Gastroesophageal sphincter (tissue), 4 donors: ENCODE measurements at regions not wholly inside any gene's neighbourhood (a gene's known extent, or its start where the extent isn't known, plus 50 kb on each side); places are given as distances from the start of the nearest gene placed in this dataset.
A peak's percentile ranks its signal among the peaks of the same experiment; 100 is the strongest.

Experiments
- ATAC-seq: fragments of 150-250 bp; one replicate; pipeline ENCODE4 v1.9.1; 2016; ENCODE audit warnings: mild to moderate bottlenecking, moderate library complexity
- H3K27ac ChIP-seq, 4 donors: fragments of 200-600 bp; sonication (generic) in 3 of 4; 1 replicate in 3 of 4; 2 replicates in 1 of 4; pipeline ENCODE4 v1.5.1; 2016 to 2019
- H3K27me3 ChIP-seq: fragments of 200-600 bp; sonication (generic); one replicate; pipeline ENCODE4 v1.5.1; 2019
- H3K36me3 ChIP-seq, 2 donors: fragments of 200-600 bp; sonication (generic); one replicate each; pipeline ENCODE4 v1.5.1; 2019; ENCODE audit warnings: control low read depth in 1 of 2
- H3K4me1 ChIP-seq, 3 donors: fragments of 200-600 bp; sonication (generic); 1 replicate in 2 of 3; 2 replicates in 1 of 3; pipeline ENCODE4 v1.5.1; 2016 to 2019; ENCODE audit warnings: control low read depth in 2 of 3
- H3K4me3 ChIP-seq, 2 donors: fragments of 200-600 bp; sonication (generic); one replicate each; pipeline ENCODE4 v1.5.1; 2019; ENCODE audit warnings: mild to moderate bottlenecking in 1 of 2, moderate library complexity in 1 of 2
- H3K9me3 ChIP-seq, 3 donors: fragments of 200-600 bp; sonication (generic); one replicate each; pipeline ENCODE4 v1.5.1; 2017 to 2019; ENCODE audit warnings: control low read depth in 2 of 3
- EP300 ChIP-seq: sonication (generic); formaldehyde crosslinking; IDR thresholded peaks from one replicate; pipeline ENCODE4 v1.6.1; 2017; ENCODE audit warnings: antibody characterized with exemption, mild to moderate bottlenecking
- POLR2A ChIP-seq, 2 donors: fragments of 450-650 bp; IDR thresholded peaks; one replicate each; pipeline ENCODE4 v1.6.1; 2017; ENCODE audit warnings: antibody characterized with exemption in 2 of 2, mild to moderate bottlenecking in 2 of 2, moderate library complexity in 1 of 2
- POLR2AphosphoS5 ChIP-seq: sonication (generic); formaldehyde crosslinking; IDR thresholded peaks from one replicate; pipeline ENCODE4 v1.6.1; 2017; ENCODE audit warnings: antibody characterized with exemption
- WGBS, 2 donors: methylation state at CpG; one replicate each; pipeline ENCODE4 v1.1.5; 2018; ENCODE audit warnings: low coverage in 1 of 2; 5-methylcytosine and 5-hydroxymethylcytosine counted together
- TF ChIP-seq, protein P1 (sequence below), 4 experiments: fragments of 200-600 bp in 2 of 4; fragments of 450-650 bp in 2 of 4; sonication (generic) in 1 of 4; IDR thresholded peaks; one replicate each; pipeline ENCODE4 v1.5.1; 2017 to 2019; ENCODE audit warnings: antibody characterized with exemption in 4 of 4, mild to moderate bottlenecking in 2 of 4, moderate library complexity in 2 of 4

DNA sequence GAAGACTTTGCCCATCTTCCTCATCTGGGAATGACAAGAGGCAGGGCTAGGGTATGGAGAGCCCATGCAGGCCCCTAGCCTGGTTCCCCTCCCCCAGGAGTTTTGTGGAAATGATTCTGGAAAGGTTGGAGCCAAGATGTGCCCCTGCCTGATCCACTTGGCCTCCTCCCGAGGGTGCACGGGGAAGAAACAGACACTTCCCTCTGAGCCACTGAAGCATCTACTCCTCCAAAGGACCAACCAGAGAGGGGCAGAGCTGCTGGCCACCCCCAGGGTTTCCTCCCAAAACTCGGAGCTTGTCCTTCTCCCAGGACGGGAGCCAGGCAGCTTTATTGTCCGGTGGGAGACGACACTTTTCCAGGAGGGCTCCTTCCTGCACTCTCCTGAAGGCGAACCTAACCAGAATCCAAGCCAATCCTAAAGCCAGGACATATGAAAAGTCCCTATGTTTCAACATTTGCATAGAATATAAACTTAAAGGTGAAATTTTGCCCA, 149.2 kb upstream of the COPS8 start:
- WGBS, 2 donors, result 85 to 88% methylated on average over 5 of the region's 7 CpGs
- no peaks in the 10 kb centered on the region for H3K4me1 ChIP-seq
- no peaks in the 10 kb centered on the region for H3K9me3 ChIP-seq
- no peak for TF ChIP-seq POLR2A (IDR thresholded peaks at IDR 0.05)
- TF ChIP-seq, protein P1, sequence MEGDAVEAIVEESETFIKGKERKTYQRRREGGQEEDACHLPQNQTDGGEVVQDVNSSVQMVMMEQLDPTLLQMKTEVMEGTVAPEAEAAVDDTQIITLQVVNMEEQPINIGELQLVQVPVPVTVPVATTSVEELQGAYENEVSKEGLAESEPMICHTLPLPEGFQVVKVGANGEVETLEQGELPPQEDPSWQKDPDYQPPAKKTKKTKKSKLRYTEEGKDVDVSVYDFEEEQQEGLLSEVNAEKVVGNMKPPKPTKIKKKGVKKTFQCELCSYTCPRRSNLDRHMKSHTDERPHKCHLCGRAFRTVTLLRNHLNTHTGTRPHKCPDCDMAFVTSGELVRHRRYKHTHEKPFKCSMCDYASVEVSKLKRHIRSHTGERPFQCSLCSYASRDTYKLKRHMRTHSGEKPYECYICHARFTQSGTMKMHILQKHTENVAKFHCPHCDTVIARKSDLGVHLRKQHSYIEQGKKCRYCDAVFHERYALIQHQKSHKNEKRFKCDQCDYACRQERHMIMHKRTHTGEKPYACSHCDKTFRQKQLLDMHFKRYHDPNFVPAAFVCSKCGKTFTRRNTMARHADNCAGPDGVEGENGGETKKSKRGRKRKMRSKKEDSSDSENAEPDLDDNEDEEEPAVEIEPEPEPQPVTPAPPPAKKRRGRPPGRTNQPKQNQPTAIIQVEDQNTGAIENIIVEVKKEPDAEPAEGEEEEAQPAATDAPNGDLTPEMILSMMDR (IDR thresholded peaks at IDR 0.05), result no peak
- no peak for TF ChIP-seq EP300
- H3K4me3 ChIP-seq, result no peak overlapping the region
- H3K27me3 ChIP-seq, result peaks cover 18% of the 10 kb centered on the region
- ATAC-seq, result no peak
- H3K27ac ChIP-seq, result no peak overlapping the region
- H3K36me3 ChIP-seq, result no peaks in the 10 kb centered on the region

GRCh38 chr2:236938126-236938525, 147.6 kb upstream of the COPS8 start:
- Histone ChIP-seq H3K9me3 (no peaks in the 10 kb centered on the region), H3K36me3 (no peaks in the 10 kb centered on the region), H3K27me3 (peaks cover 18% of the 10 kb centered on the region), H3K27ac (no peak overlapping the region), H3K4me3 (no peak overlapping the region), H3K4me1 (no peaks in the 10 kb centered on the region)
- ATAC-seq, result peak; percentile 84
- 53% methylated on average over 3 of the region's 3 CpGs; no CpG with 5 or more reads in 1 of the 2 donors for WGBS, 2 donors
- TF ChIP-seq EP300, result no peak
- no peak for TF ChIP-seq POLR2A (IDR thresholded peaks at IDR 0.05)
- TF ChIP-seq POLR2AphosphoS5, result no peak
- TF ChIP-seq, protein P1 (IDR thresholded peaks at IDR 0.05), result no peak

DNA sequence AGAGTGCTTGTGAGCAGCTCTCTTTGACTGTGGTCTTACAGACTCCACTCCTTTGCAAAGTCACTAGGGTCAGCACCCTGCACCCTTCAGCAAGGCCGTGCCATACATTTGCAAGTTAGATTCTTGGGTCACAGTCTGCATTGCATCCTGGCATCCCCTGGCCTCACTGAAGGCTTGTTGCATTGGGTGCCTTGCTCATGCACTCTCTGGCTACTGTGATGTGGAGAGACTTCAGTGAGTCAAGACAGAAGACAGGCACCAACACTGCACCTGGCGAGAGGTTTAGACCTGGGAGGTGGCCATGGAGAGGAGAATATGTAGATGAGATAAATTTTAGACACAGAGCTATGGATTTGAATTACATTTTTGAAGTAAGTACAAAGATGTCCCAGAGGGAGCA, 146.4 kb upstream of the COPS8 start:
- Histone ChIP-seq H3K9me3 (no peaks in the 10 kb centered on the region), H3K4me1 (no peaks in the 10 kb centered on the region), H3K27ac (no peak overlapping the region), H3K36me3 (no peaks in the 10 kb centered on the region), H3K27me3 (peaks cover 22% of the 10 kb centered on the region), H3K4me3 (no peak overlapping the region)
- 80 to 93% methylated on average over 1 to 2 of the region's 2 CpGs for WGBS, 2 donors
- no peak for ATAC-seq
- TF ChIP-seq EP300 (no peak), POLR2AphosphoS5 (no peak), POLR2A (IDR thresholded peaks at IDR 0.05) (no peak)
- TF ChIP-seq, protein P1 (IDR thresholded peaks at IDR 0.05), result no peak

DNA sequence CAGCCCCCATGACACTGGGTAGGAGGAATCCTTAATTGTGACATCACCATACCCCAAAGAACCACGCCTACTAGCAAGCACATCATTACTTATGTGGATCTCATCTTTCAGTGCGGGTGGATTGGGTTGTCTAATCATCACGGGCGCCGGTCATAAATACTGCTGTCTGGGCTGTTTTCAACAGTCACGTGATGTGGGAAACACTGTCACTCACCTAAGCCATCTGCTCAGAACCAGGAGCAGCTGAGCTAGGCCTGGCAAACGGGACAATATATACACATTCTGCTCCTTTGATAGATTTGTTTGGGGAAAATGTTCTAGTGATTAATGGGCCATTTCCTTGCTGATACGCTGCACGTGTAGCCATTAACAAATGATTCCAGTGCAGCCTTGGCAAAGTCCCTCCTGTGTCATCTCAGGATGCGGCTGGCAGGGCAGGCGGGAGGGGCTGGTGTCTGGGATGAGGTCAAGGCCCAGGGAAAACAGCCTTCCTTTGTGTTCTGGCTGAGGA, 145.9 kb upstream of the COPS8 start:
- Histone ChIP-seq H3K4me1 (no peaks in the 10 kb centered on the region), H3K36me3 (no peaks in the 10 kb centered on the region), H3K27me3 (peaks cover 27% of the 10 kb centered on the region), H3K27ac (peak overlapping the region in 1 of 4 donors; percentile 37), H3K4me3 (no peak overlapping the region), H3K9me3 (no peaks in the 10 kb centered on the region)
- ATAC-seq, result no peak
- TF ChIP-seq, protein P1 (IDR thresholded peaks at IDR 0.05), result no peak
- TF ChIP-seq POLR2A (IDR thresholded peaks at IDR 0.05) (no peak), EP300 (no peak), POLR2AphosphoS5 (no peak)
- WGBS, 2 donors, result 20 to 27% methylated on average over 5 to 9 of the region's 11 CpGs

DNA sequence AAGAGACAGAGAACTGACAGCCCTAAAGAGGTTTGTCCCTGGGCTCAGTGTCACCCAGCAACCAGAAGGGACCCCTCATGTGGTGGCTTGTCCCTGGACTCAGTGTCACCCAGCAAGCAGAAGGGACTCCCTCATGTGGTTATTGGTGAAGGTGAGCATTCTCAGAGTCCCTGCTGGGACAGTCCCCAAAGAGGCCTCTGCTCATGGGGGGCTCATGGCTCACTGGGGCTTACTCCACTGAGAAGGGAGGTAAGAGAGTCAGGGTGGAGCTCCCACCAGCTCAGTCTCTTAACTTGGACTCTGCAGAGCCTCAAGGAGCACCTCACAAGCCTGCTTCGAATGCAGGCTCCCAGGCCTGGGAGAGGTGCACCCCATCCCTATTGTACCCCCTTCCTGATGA, 145.2 kb upstream of the COPS8 start:
- WGBS, 2 donors, result 100% methylated on average over 1 of the region's 1 CpG
- H3K36me3 ChIP-seq, result no peaks in the 10 kb centered on the region
- peak overlapping the region in 1 of 4 donors; percentile 37 for H3K27ac ChIP-seq
- no peaks in the 10 kb centered on the region for H3K9me3 ChIP-seq
- H3K4me1 ChIP-seq, result no peaks in the 10 kb centered on the region
- H3K27me3 ChIP-seq, result peaks cover 28% of the 10 kb centered on the region
- ATAC-seq, result no peak
- H3K4me3 ChIP-seq, result no peak overlapping the region
- TF ChIP-seq, protein P1 (IDR thresholded peaks at IDR 0.05), result no peak
- TF ChIP-seq POLR2AphosphoS5 (no peak), EP300 (no peak), POLR2A (IDR thresholded peaks at IDR 0.05) (no peak)
